Endothelial cell (in vitro differentiated cells): ENCODE measurements at regions not wholly inside any gene's neighbourhood (a gene's known extent, or its start where the extent isn't known, plus 50 kb on each side); places are given as distances from the start of the nearest gene placed in this dataset.

Source experiments
- DNase-seq: peaks from one replicate; pipeline ENCODE4 v3.0.0; 2021; ENCODE audit warnings: low spot score
- H3K27ac Mint-ChIP-seq: one replicate; pipeline ENCODE4 v1.8.0; 2021; ENCODE audit warnings: mixed read lengths, inconsistent platforms; ENCODE audit not compliant: unreplicated experiment
- H3K27me3 Mint-ChIP-seq: one replicate; pipeline ENCODE4 v1.8.0; 2021; ENCODE audit warnings: mild to moderate bottlenecking, moderate library complexity, mixed read lengths, inconsistent platforms; ENCODE audit not compliant: unreplicated experiment
- H3K36me3 Mint-ChIP-seq: one replicate; pipeline ENCODE4 v1.8.0; 2021; ENCODE audit warnings: mild to moderate bottlenecking, low read depth, mixed read lengths, inconsistent platforms; ENCODE audit not compliant: unreplicated experiment
- H3K4me1 Mint-ChIP-seq: one replicate; pipeline ENCODE4 v1.8.0; 2021; ENCODE audit warnings: mild to moderate bottlenecking, mixed read lengths, inconsistent platforms; ENCODE audit not compliant: unreplicated experiment
- H3K4me3 Mint-ChIP-seq: one replicate; pipeline ENCODE4 v1.8.0; 2021; ENCODE audit warnings: mild to moderate bottlenecking, mixed read lengths, inconsistent platforms; ENCODE audit not compliant: unreplicated experiment
- H3K9me3 Mint-ChIP-seq: one replicate; pipeline ENCODE4 v1.8.0; 2021; ENCODE audit warnings: mixed read lengths, inconsistent platforms; ENCODE audit not compliant: unreplicated experiment
- TF ChIP-seq, protein P1 (sequence below): fragments of 200-600 bp; sonication (generic); IDR thresholded peaks from one replicate; pipeline ENCODE4 v1.5.0; 2021; ENCODE audit warnings: antibody characterized with exemption; ENCODE audit not compliant: unreplicated experiment

DNA sequence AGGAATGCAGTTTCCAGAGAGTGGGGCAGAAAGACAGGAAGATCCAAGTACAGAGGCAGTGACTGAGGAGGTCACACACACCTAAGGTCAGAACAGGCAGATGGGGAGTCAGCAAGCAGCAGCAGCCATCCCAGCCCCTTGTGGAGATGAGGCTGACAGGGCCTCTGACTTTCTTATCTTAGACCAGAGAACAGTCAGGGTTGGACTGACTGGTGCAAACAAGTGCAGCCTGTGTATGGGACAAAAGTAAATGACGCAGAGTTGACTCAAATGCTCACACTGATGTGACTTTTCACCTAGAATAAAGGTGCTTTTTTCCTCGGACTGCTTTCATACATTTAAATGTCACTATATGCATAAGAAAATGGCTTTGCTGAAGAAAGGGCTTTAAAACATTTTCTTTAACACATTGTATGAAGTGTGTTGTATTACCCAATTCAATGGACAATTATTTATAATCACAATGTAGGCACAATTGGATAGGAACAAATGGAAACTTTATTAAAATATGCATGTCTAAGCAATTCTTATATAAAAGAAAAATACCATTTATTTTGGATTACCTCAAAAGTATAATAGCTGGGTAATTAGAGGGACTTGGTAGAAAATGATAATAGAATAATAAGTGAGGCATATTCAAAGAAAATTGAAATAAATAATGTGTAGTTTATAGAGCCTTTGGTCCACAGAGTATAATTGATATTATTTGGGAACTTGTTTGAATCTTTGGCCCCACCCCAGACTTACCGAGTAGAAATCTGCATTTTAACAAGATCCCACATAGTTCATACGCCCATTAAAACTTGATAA, 1321.5 kb upstream of the CELF4 start:
- TF ChIP-seq, protein P1, sequence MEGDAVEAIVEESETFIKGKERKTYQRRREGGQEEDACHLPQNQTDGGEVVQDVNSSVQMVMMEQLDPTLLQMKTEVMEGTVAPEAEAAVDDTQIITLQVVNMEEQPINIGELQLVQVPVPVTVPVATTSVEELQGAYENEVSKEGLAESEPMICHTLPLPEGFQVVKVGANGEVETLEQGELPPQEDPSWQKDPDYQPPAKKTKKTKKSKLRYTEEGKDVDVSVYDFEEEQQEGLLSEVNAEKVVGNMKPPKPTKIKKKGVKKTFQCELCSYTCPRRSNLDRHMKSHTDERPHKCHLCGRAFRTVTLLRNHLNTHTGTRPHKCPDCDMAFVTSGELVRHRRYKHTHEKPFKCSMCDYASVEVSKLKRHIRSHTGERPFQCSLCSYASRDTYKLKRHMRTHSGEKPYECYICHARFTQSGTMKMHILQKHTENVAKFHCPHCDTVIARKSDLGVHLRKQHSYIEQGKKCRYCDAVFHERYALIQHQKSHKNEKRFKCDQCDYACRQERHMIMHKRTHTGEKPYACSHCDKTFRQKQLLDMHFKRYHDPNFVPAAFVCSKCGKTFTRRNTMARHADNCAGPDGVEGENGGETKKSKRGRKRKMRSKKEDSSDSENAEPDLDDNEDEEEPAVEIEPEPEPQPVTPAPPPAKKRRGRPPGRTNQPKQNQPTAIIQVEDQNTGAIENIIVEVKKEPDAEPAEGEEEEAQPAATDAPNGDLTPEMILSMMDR, result no peak
- H3K27ac Mint-ChIP-seq, result no peak overlapping the region
- no peak overlapping the region for H3K4me3 Mint-ChIP-seq
- no peaks in the 10 kb centered on the region for H3K36me3 Mint-ChIP-seq
- no peaks in the 10 kb centered on the region for H3K4me1 Mint-ChIP-seq
- no peak for DNase-seq
- no peaks in the 10 kb centered on the region for H3K27me3 Mint-ChIP-seq
- no peaks in the 10 kb centered on the region for H3K9me3 Mint-ChIP-seq

DNA sequence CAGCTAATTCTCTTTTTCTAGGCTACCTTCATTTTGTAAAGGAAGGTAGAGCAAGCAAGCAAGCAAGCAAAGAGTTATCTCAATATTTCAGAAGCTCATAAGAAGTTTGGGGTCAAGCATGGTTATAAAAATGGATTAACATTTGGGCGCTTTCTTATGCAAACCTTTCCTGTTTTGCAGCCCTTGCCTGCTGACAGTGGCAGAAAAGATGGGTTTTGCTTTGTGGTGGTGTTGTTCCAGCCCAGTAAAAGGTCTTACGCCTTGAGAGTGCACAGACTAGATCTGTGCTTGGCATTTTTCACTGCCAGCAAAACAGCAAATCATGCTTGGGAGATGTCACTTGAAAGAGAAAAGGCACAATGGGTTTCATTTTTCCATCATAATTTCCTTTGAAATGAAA, 1320.6 kb upstream of the CELF4 start:
- no peak overlapping the region for H3K4me3 Mint-ChIP-seq
- no peaks in the 10 kb centered on the region for H3K27me3 Mint-ChIP-seq
- no peaks in the 10 kb centered on the region for H3K4me1 Mint-ChIP-seq
- H3K9me3 Mint-ChIP-seq, result no peaks in the 10 kb centered on the region
- H3K27ac Mint-ChIP-seq, result no peak overlapping the region
- H3K36me3 Mint-ChIP-seq, result no peaks in the 10 kb centered on the region
- TF ChIP-seq, protein P1, result no peak
- DNase-seq, result no peak

DNA sequence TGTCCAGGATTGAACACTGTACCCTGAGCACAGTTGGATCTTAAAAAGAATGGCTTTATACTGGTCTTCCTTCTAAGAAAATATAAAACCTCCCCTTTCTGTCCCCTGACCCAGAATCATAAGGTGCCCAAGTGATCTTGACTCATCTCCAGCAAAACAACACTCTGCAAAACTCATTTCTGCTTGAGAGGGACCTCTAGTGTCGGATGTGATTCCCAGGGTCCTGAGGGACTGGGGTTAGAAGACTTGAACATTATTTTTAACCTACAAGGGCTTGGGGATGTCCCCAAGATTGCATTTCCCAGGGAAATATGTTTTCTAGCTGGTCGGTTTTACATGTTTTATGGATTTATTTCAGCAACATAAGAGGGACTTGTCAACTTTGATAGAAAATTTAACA, 1318.5 kb upstream of the CELF4 start:
- H3K36me3 Mint-ChIP-seq, result no peaks in the 10 kb centered on the region
- H3K4me3 Mint-ChIP-seq, result no peak overlapping the region
- H3K4me1 Mint-ChIP-seq, result no peaks in the 10 kb centered on the region
- no peak for DNase-seq
- H3K9me3 Mint-ChIP-seq, result no peaks in the 10 kb centered on the region
- TF ChIP-seq, protein P1, result no peak
- H3K27me3 Mint-ChIP-seq, result no peaks in the 10 kb centered on the region
- H3K27ac Mint-ChIP-seq, result no peak overlapping the region

DNA sequence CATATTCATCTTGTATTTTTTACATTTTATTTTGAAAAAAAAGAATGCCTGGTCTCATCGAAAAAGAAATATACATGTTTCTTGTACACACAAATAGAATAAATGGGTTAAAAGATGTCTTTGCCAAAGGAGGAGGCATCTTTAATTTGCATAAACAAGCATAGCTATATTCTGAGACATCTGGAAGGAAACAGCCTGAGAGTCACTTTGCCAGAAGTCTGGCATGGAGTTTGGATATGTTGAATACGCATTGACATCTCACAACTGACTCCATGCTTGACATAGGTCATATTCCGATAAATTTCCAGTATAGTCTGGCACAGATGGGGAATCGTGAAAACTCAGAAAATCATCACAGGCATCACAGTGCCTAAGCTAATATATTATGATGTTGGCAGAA, 1317.5 kb upstream of the CELF4 start:
- Mint-ChIP-seq H3K27ac (no peak overlapping the region), H3K9me3 (no peaks in the 10 kb centered on the region), H3K4me3 (no peak overlapping the region), H3K27me3 (no peaks in the 10 kb centered on the region), H3K4me1 (no peaks in the 10 kb centered on the region), H3K36me3 (no peaks in the 10 kb centered on the region)
- TF ChIP-seq, protein P1, result no peak
- DNase-seq, result no peak

DNA sequence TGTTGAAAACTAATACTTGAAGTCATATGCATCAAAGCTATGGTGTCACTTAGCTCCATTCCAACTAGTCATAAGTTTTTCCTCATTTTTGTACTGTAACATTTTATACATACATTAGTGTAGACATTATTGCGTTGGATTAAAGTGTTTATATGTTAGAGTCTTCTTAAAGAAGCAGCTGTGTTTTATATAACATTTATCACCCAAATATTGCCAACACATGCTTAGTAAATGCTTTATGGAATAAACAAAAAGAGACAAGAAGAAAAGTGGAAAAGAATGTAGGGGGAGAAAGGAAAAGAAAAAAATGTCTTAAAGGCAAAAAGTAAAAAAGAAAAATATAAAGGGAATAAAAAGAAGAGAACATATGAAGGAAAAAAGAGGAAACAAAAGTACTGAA, 1314.3 kb upstream of the CELF4 start:
- no peaks in the 10 kb centered on the region for H3K9me3 Mint-ChIP-seq
- no peaks in the 10 kb centered on the region for H3K4me1 Mint-ChIP-seq

More for the DNA sequence above, 1314.3 kb upstream of the CELF4 start:
- no peak for DNase-seq
- no peak overlapping the region for H3K27ac Mint-ChIP-seq
- H3K4me3 Mint-ChIP-seq, result no peak overlapping the region
- no peaks in the 10 kb centered on the region for H3K36me3 Mint-ChIP-seq
- TF ChIP-seq, protein P1, result no peak
- H3K27me3 Mint-ChIP-seq, result no peaks in the 10 kb centered on the region
